Endothelial cell of hepatic sinusoid (primary cell): ENCODE measurements at regions not wholly inside any gene's neighbourhood (a gene's known extent, or its start where the extent isn't known, plus 50 kb on each side); places are given as distances from the start of the nearest gene placed in this dataset.

Experiments used
- in situ Hi-C: cut with HindIII; loops from 2 replicates; pipeline ENCODE4 v1.10.0; 2017; ENCODE audit warnings: low sequenced_read_pairs

GRCh38 chr12:58608711-58609110 is 311.6 kb downstream of the LRIG3 start:
- in situ Hi-C loops = no loop called here

- in situ Hi-C loops = no loop called here
Observed at GRCh38 chr12:58615047-58615446, 305.3 kb downstream of the LRIG3 start.

- in situ Hi-C loops = no loop called here
Observed at GRCh38 chr12:58615576-58615975, 304.7 kb downstream of the LRIG3 start.

GRCh38 chr12:58616618-58617017 is 303.7 kb downstream of the LRIG3 start:
- in situ Hi-C loops = no loop called here

GRCh38 chr12:58621126-58621525 is 299.2 kb downstream of the LRIG3 start:
- in situ Hi-C loops = no loop called here

GRCh38 chr12:58629376-58629775 is 290.9 kb downstream of the LRIG3 start:
- in situ Hi-C loops = no loop called here

GRCh38 chr12:58633479-58633878 is 286.8 kb downstream of the LRIG3 start:
- in situ Hi-C loops = no loop called here

- in situ Hi-C loops = no loop called here
Observed at GRCh38 chr12:58639318-58639934, 280.9 kb downstream of the LRIG3 start.

GRCh38 chr12:58640314-58640713 is 280.0 kb downstream of the LRIG3 start:
- in situ Hi-C loops = no loop called here

- in situ Hi-C loops = no loop called here
Observed at GRCh38 chr12:58645946-58646345, 274.4 kb downstream of the LRIG3 start.

GRCh38 chr12:58647495-58647894 is 272.8 kb downstream of the LRIG3 start:
- in situ Hi-C loops = no loop called here

GRCh38 chr12:58648176-58648575 is 272.1 kb downstream of the LRIG3 start:
- in situ Hi-C loops = no loop called here

- in situ Hi-C loops = no loop called here
Observed at GRCh38 chr12:58651850-58652249, 268.5 kb downstream of the LRIG3 start.

GRCh38 chr12:58654021-58654420 is 266.3 kb downstream of the LRIG3 start:
- in situ Hi-C loops = no loop called here

GRCh38 chr12:58655375-58655774 is 264.9 kb downstream of the LRIG3 start:
- in situ Hi-C loops = no loop called here

GRCh38 chr12:58656254-58657009 is 263.9 kb downstream of the LRIG3 start:
- in situ Hi-C loops = no loop called here

- in situ Hi-C loops = no loop called here
Observed at GRCh38 chr12:58657190-58657589, 263.1 kb downstream of the LRIG3 start.

GRCh38 chr12:58665375-58665774 is 254.9 kb downstream of the LRIG3 start:
- in situ Hi-C loops = no loop called here

GRCh38 chr12:58668233-58668632 is 252.1 kb downstream of the LRIG3 start:
- in situ Hi-C loops = no loop called here

- in situ Hi-C loops = no loop called here
Observed at GRCh38 chr12:58668871-58669270, 251.4 kb downstream of the LRIG3 start.

GRCh38 chr12:58670623-58671022 is 249.7 kb downstream of the LRIG3 start:
- in situ Hi-C loops = no loop called here

- in situ Hi-C loops = no loop called here
Observed at GRCh38 chr12:58671196-58671595, 249.1 kb downstream of the LRIG3 start.

- in situ Hi-C loops = no loop called here
Observed at GRCh38 chr12:58673021-58673420, 247.3 kb downstream of the LRIG3 start.
